Testis (tissue), 2 donors: ENCODE measurements at regions not wholly inside any gene's neighbourhood (a gene's known extent, or its start where the extent isn't known, plus 50 kb on each side); places are given as distances from the start of the nearest gene placed in this dataset.

Source experiments
- CTCF ChIP-seq, 3 experiments: fragments of 450-650 bp in 2 of 3; fragments of 200-600 bp in 1 of 3; sonication (generic) in 1 of 3; IDR thresholded peaks; one replicate each; pipeline ENCODE4 v1.5.1; 2016 to 2019; ENCODE audit warnings: antibody characterized with exemption in 3 of 3, mild to moderate bottlenecking in 2 of 3, moderate library complexity in 1 of 3
- POLR2A ChIP-seq: fragments of 450-650 bp; IDR thresholded peaks from one replicate; pipeline ENCODE4 v1.6.1; 2017; ENCODE audit warnings: antibody characterized with exemption, mild to moderate bottlenecking, moderate library complexity

DNA sequence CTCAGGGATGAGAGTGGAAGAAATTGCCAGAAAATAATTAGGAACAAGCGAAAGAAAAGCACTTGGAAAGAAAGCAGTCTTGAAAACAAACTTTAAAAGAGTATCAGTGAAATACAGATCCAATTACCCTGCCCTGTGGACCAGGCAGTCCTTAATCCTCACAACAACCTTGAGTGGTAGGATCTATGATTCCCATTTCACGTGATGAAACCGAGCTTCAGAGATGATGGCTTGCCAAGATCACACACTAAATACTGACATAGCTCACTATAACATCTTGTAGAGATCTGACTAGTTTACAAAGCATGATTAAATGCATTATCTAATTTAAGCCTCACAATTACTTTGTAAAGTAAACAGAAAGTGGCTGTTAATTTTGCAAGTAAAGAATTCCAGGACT lies 55.5 kb upstream of the ABCA1 start:
- TF ChIP-seq CTCF (IDR thresholded peaks at IDR 0.05) (no peak), POLR2A (no peak)
